ENCODE measurements at regions not wholly inside any gene's neighbourhood (a gene's known extent, or its start where the extent isn't known, plus 50 kb on each side); places are given as distances from the start of the nearest gene placed in this dataset.

DNA sequence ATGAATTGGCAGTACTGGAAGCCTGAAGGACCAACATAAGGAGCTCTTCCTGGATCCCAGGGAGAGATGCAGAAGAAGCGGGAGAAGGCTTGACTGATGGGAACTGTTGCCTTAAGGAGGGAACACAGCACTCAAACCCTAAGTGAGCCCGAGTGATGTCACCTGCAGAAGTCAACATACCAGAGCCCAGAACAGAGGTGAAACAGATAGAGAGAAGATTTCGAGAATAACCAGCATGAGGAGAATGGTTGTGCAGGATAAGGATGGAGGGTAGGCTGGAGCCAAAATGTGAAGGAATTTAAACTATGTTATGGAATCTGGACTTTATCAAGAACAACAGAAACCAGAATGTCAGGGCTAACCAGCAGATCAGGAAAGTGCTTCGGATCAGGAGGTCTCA is 463.1 kb upstream of the DDX18 start:
- TF ChIP-seq, protein P1, sequence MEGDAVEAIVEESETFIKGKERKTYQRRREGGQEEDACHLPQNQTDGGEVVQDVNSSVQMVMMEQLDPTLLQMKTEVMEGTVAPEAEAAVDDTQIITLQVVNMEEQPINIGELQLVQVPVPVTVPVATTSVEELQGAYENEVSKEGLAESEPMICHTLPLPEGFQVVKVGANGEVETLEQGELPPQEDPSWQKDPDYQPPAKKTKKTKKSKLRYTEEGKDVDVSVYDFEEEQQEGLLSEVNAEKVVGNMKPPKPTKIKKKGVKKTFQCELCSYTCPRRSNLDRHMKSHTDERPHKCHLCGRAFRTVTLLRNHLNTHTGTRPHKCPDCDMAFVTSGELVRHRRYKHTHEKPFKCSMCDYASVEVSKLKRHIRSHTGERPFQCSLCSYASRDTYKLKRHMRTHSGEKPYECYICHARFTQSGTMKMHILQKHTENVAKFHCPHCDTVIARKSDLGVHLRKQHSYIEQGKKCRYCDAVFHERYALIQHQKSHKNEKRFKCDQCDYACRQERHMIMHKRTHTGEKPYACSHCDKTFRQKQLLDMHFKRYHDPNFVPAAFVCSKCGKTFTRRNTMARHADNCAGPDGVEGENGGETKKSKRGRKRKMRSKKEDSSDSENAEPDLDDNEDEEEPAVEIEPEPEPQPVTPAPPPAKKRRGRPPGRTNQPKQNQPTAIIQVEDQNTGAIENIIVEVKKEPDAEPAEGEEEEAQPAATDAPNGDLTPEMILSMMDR (IDR thresholded peaks at IDR 0.05; ENCODE audit: extremely low read depth in 1 of 2, insufficient read depth in 1 of 2, low read depth in 1 of 2, low read length in 2 of 2) = no peak
- TF ChIP-seq GATA2 (IDR thresholded peaks at IDR 0.05; ENCODE audit: insufficient read depth, insufficient read length, low read depth, low read length) = no peak
